RWPE2 (cell line): ENCODE measurements at regions not wholly inside any gene's neighbourhood (a gene's known extent, or its start where the extent isn't known, plus 50 kb on each side); places are given as distances from the start of the nearest gene placed in this dataset.

Source experiments
- ATAC-seq: fragments of 200-7000 bp; cut with Tn5 transposase; 3 replicates; pipeline ENCODE4 v1.9.1; 2021; ENCODE audit warnings: low read depth
- DNase-seq: peaks from one replicate; pipeline ENCODE4 v3.0.0-alpha.2; 2020; ENCODE audit warnings: low spot score
- H3K27ac ChIP-seq: fragments of 450-650 bp; 2 replicates; pipeline ENCODE4 v1.5.1; 2017; ENCODE audit warnings: mild to moderate bottlenecking; ENCODE audit not compliant: poor library complexity, severe bottlenecking
- H3K27me3 ChIP-seq: fragments of 250-450 bp; sonication (Bioruptor Pico); 2 replicates; pipeline ENCODE4 v1.5.1; 2021; ENCODE audit warnings: mild to moderate bottlenecking, moderate library complexity; ENCODE audit not compliant: insufficient read depth, poor library complexity, severe bottlenecking
- H3K36me3 ChIP-seq: fragments of 250-450 bp; sonication (Bioruptor Pico); 2 replicates; pipeline ENCODE4 v1.5.1; 2020; ENCODE audit warnings: low read depth, mild to moderate bottlenecking, moderate library complexity
- H3K4me1 ChIP-seq: fragments of 250-450 bp; sonication (Bioruptor Pico); 2 replicates; pipeline ENCODE4 v1.5.1; 2021; ENCODE audit warnings: mild to moderate bottlenecking, moderate library complexity; ENCODE audit not compliant: insufficient read depth, poor library complexity, severe bottlenecking
- H3K4me3 ChIP-seq: fragments of 250-450 bp; sonication (Bioruptor Pico); 2 replicates; pipeline ENCODE4 v1.5.1; 2021; ENCODE audit warnings: mild to moderate bottlenecking, moderate library complexity; ENCODE audit not compliant: severe bottlenecking
- H3K9me3 ChIP-seq: fragments of 250-450 bp; sonication (Bioruptor Pico); 2 replicates; pipeline ENCODE4 v1.5.1; 2021; ENCODE audit warnings: mild to moderate bottlenecking, moderate library complexity; ENCODE audit not compliant: severe bottlenecking
- CTCF ChIP-seq: fragments of 450-650 bp; IDR thresholded peaks from one replicate; pipeline ENCODE4 v1.5.1; 2017; ENCODE audit warnings: mild to moderate bottlenecking, moderate library complexity; ENCODE audit not compliant: poor library complexity, severe bottlenecking

GRCh38 chr5:74251141-74252035, 389.1 kb downstream of the ENC1 start:
- DNase-seq: peak; percentile 85
- no peak for TF ChIP-seq CTCF
- ATAC-seq: peak; percentile 99
- Histone ChIP-seq H3K36me3 (no peaks in the 10 kb centered on the region), H3K4me3 (no peak overlapping the region), H3K27me3 (no peaks in the 10 kb centered on the region), H3K9me3 (no peaks in the 10 kb centered on the region), H3K27ac (peak overlapping the region; percentile 81), H3K4me1 (peaks cover 21% of the 10 kb centered on the region)

GRCh38 chr5:74250304-74251102, 390.0 kb downstream of the ENC1 start:
- peaks cover 21% of the 10 kb centered on the region for H3K4me1 ChIP-seq
- H3K4me3 ChIP-seq: no peak overlapping the region
- H3K27me3 ChIP-seq: no peaks in the 10 kb centered on the region
- ATAC-seq: no peak
- DNase-seq: no peak
- no peaks in the 10 kb centered on the region for H3K36me3 ChIP-seq
- no peak for TF ChIP-seq CTCF
- H3K9me3 ChIP-seq: no peaks in the 10 kb centered on the region
- peak overlapping the region; percentile 81 for H3K27ac ChIP-seq

GRCh38 chr5:74248576-74248975, 392.0 kb downstream of the ENC1 start:
- DNase-seq: no peak
- TF ChIP-seq CTCF: no peak
- H3K27me3 ChIP-seq: no peaks in the 10 kb centered on the region
- no peaks in the 10 kb centered on the region for H3K36me3 ChIP-seq
- H3K4me1 ChIP-seq: peaks cover 31% of the 10 kb centered on the region
- ATAC-seq: no peak
- no peak overlapping the region for H3K4me3 ChIP-seq
- no peaks in the 10 kb centered on the region for H3K9me3 ChIP-seq
- no peak overlapping the region for H3K27ac ChIP-seq

GRCh38 chr5:74244406-74244805, 396.1 kb downstream of the ENC1 start:
- Histone ChIP-seq H3K4me3 (no peak overlapping the region), H3K9me3 (no peaks in the 10 kb centered on the region), H3K36me3 (no peaks in the 10 kb centered on the region), H3K27me3 (no peaks in the 10 kb centered on the region), H3K4me1 (peaks cover 49% of the 10 kb centered on the region), H3K27ac (peak overlapping the region; percentile 98)
- no peak for TF ChIP-seq CTCF
- DNase-seq: no peak
- no peak for ATAC-seq
